GM13976 (cell line): ENCODE measurements at regions not wholly inside any gene's neighbourhood (a gene's known extent, or its start where the extent isn't known, plus 50 kb on each side); places are given as distances from the start of the nearest gene placed in this dataset.

Source experiments
- DNase-seq: peaks from one replicate; pipeline ENCODE4 v3.0.0; 2012; ENCODE audit warnings: low spot score
- CTCF ChIP-seq: IDR thresholded peaks from 2 replicates; pipeline ENCODE4 v1.5.1; 2012; ENCODE audit warnings: borderline replicate concordance, mild to moderate bottlenecking; ENCODE audit not compliant: insufficient read depth; ENCODE audit errors: extremely low read depth, missing control alignments, control extremely low read depth
- in situ Hi-C: fragments of 300-500 bp; cut with MboI; formaldehyde crosslinking; loops from one replicate; pipeline ENCODE4 v1.12.0; 2022; ENCODE audit warnings: low sequenced_read_pairs, mixed read lengths, inconsistent platforms; ENCODE audit not compliant: unreplicated experiment

GRCh38 chr13:107379407-107380155 lies 811.6 kb upstream of the ARGLU1 start:
- no peak for DNase-seq
- no peak for TF ChIP-seq CTCF
- in situ Hi-C loops = no loop called here

- DNase-seq = no peak
- no peak for TF ChIP-seq CTCF
- in situ Hi-C loops = no loop called here
Measured at GRCh38 chr13:107376341-107377125, 808.6 kb upstream of the ARGLU1 start.

- DNase-seq = no peak
- TF ChIP-seq CTCF = no peak
- in situ Hi-C loops = no loop called here
Measured at GRCh38 chr13:107375701-107376340, 807.9 kb upstream of the ARGLU1 start.

GRCh38 chr13:107374038-107374437 lies 806.1 kb upstream of the ARGLU1 start:
- in situ Hi-C loops = no loop called here
- no peak for TF ChIP-seq CTCF
- no peak for DNase-seq

- no peak for DNase-seq
- TF ChIP-seq CTCF = no peak
- in situ Hi-C loops = no loop called here
Measured at GRCh38 chr13:107373551-107373950, 805.6 kb upstream of the ARGLU1 start.

GRCh38 chr13:107370015-107370785 lies 802.3 kb upstream of the ARGLU1 start:
- in situ Hi-C loops = no loop called here
- no peak for TF ChIP-seq CTCF
- no peak for DNase-seq
